ENCODE measurements at regions not wholly inside any gene's neighbourhood (a gene's known extent, or its start where the extent isn't known, plus 50 kb on each side); places are given as distances from the start of the nearest gene placed in this dataset.

- TF ChIP-seq CTCF (IDR thresholded peaks at IDR 0.05) (no peak), POLR2A (IDR thresholded peaks at IDR 0.05) (no peak)
Measured at GRCh38 chr5:38751103-38751502, 94.7 kb upstream of the OSMR start.
